ENCODE measurements at regions not wholly inside any gene's neighbourhood (a gene's known extent, or its start where the extent isn't known, plus 50 kb on each side); places are given as distances from the start of the nearest gene placed in this dataset.

DNA sequence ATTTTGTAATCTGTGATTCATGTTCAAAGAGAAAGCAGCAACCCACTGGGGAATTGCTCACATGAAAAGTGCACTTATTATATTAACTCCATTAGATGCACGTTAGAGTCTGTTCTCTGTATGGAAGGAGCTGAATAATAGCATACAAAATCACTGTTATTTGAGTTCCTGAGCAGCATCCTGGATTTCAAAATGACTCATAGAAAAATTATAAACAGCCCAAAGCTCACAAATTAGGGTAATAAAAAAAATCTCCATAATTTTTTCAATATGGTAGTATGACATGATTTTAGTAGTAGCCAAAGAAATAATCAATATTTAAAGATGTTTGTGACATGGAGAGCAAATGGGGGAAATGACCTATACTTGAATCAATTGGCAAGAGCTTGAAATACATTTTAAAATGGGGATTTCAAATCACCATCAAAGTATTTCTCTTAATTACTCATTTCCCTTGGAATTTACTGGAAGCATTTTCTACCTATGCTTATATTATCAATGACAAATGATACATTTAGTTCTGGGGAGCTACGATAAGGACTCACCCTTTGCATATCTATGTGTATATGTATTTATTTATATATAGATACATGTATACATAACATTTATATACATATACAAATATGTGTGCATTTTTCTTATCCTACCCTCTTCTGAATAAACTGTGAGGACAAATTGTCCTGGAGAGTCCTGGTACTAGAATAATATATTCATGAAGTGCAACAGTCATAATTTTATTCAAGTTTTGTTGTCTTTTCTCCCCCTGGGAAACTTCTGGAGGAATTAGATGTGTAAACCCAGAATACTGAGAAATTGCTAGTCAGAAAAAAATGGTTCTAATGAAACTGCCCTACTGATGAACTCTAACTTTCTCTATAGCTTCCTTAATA is 116.3 kb downstream of the RPL22L1 start:
- TF ChIP-seq POLR2A (IDR thresholded peaks at IDR 0.05), result no peak
- TF ChIP-seq, protein P1, sequence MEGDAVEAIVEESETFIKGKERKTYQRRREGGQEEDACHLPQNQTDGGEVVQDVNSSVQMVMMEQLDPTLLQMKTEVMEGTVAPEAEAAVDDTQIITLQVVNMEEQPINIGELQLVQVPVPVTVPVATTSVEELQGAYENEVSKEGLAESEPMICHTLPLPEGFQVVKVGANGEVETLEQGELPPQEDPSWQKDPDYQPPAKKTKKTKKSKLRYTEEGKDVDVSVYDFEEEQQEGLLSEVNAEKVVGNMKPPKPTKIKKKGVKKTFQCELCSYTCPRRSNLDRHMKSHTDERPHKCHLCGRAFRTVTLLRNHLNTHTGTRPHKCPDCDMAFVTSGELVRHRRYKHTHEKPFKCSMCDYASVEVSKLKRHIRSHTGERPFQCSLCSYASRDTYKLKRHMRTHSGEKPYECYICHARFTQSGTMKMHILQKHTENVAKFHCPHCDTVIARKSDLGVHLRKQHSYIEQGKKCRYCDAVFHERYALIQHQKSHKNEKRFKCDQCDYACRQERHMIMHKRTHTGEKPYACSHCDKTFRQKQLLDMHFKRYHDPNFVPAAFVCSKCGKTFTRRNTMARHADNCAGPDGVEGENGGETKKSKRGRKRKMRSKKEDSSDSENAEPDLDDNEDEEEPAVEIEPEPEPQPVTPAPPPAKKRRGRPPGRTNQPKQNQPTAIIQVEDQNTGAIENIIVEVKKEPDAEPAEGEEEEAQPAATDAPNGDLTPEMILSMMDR (IDR thresholded peaks at IDR 0.05), result no peak

Measured in esophagus squamous epithelium (tissue), 4 donors.